ENCODE measurements at regions not wholly inside any gene's neighbourhood (a gene's known extent, or its start where the extent isn't known, plus 50 kb on each side); places are given as distances from the start of the nearest gene placed in this dataset.

DNA sequence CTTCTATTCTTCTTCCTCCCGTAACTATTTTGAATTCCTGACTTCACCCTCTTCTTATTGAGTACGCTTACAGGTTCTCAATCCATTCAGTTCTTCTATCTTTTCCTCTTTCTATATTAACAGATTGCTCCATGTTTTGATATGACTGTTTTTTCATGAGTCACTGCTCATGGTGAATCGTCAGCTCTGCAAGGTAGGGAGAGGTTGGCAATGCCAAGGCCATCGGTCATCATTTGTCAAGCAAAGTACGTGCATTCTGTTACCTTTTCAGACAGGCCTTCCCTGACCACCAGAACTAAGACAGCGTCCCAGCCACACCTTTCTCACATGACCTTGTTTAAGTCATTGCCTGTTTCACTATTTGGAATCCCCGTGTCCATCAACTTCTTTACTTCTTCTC, 1001.9 kb upstream of the SORCS1 start:
- Histone ChIP-seq H3K36me3 (no peaks in the 10 kb centered on the region), H3K4me3 (no peak overlapping the region), H3K9me3 (ENCODE audit: low read depth) (no peaks in the 10 kb centered on the region), H3K4me1 (ENCODE audit: low read depth) (no peaks in the 10 kb centered on the region), H3K27me3 (no peaks in the 10 kb centered on the region), H3K27ac (no peak overlapping the region)
- DNase-seq (ENCODE audit: low read depth in 1 of 2, low spot score in 1 of 2), result no peak
- TF ChIP-seq, protein P1, sequence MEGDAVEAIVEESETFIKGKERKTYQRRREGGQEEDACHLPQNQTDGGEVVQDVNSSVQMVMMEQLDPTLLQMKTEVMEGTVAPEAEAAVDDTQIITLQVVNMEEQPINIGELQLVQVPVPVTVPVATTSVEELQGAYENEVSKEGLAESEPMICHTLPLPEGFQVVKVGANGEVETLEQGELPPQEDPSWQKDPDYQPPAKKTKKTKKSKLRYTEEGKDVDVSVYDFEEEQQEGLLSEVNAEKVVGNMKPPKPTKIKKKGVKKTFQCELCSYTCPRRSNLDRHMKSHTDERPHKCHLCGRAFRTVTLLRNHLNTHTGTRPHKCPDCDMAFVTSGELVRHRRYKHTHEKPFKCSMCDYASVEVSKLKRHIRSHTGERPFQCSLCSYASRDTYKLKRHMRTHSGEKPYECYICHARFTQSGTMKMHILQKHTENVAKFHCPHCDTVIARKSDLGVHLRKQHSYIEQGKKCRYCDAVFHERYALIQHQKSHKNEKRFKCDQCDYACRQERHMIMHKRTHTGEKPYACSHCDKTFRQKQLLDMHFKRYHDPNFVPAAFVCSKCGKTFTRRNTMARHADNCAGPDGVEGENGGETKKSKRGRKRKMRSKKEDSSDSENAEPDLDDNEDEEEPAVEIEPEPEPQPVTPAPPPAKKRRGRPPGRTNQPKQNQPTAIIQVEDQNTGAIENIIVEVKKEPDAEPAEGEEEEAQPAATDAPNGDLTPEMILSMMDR (IDR thresholded peaks at IDR 0.05; ENCODE audit: low read depth, low read length), result no peak

DNA sequence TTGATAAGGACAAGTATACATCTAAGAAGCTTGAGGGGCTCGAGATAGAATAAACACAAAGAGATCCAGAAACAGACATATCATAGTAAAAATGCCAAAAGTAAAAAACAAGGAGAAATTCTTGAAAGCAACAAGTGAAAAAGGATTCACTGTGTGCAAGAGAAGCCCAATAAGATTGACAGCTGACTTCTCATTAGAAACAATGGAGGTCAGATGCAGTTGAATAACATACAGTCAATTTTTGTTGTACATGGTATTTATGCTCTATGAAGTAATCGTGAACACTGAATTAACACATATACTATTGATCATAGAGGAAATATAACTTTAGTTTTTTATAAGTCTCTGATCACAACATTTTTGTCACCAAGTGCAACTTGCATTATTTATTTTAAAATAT, 982.8 kb upstream of the SORCS1 start:
- no peaks in the 10 kb centered on the region for H3K9me3 ChIP-seq (ENCODE audit: low read depth)
- H3K4me3 ChIP-seq, result no peak overlapping the region
- H3K4me1 ChIP-seq (ENCODE audit: low read depth), result no peaks in the 10 kb centered on the region
- TF ChIP-seq, protein P1 (IDR thresholded peaks at IDR 0.05; ENCODE audit: low read depth, low read length), result no peak
- DNase-seq (ENCODE audit: low read depth in 1 of 2, low spot score in 1 of 2), result no peak
- no peaks in the 10 kb centered on the region for H3K27me3 ChIP-seq
- no peaks in the 10 kb centered on the region for H3K36me3 ChIP-seq
- H3K27ac ChIP-seq, result no peak overlapping the region

- no peaks in the 10 kb centered on the region for H3K36me3 ChIP-seq
- H3K4me1 ChIP-seq (ENCODE audit: low read depth), result no peaks in the 10 kb centered on the region
- H3K4me3 ChIP-seq, result no peak overlapping the region
- no peaks in the 10 kb centered on the region for H3K27me3 ChIP-seq
- TF ChIP-seq, protein P1 (IDR thresholded peaks at IDR 0.05; ENCODE audit: low read depth, low read length), result no peak
- no peaks in the 10 kb centered on the region for H3K9me3 ChIP-seq (ENCODE audit: low read depth)
- DNase-seq (ENCODE audit: low read depth in 1 of 2, low spot score in 1 of 2), result no peak
- H3K27ac ChIP-seq, result no peak overlapping the region
Measured at GRCh38 chr10:108141064-108141463, 976.6 kb upstream of the SORCS1 start.

GRCh38 chr10:108132303-108132702, 967.8 kb upstream of the SORCS1 start:
- no peaks in the 10 kb centered on the region for H3K27me3 ChIP-seq
- DNase-seq (ENCODE audit: low read depth in 1 of 2, low spot score in 1 of 2), result no peak
- H3K9me3 ChIP-seq (ENCODE audit: low read depth), result no peaks in the 10 kb centered on the region
- H3K27ac ChIP-seq, result no peak overlapping the region
- TF ChIP-seq, protein P1 (IDR thresholded peaks at IDR 0.05; ENCODE audit: low read depth, low read length), result no peak
- no peaks in the 10 kb centered on the region for H3K36me3 ChIP-seq
- H3K4me1 ChIP-seq (ENCODE audit: low read depth), result no peaks in the 10 kb centered on the region
- no peak overlapping the region for H3K4me3 ChIP-seq

GRCh38 chr10:108130575-108130974, 966.1 kb upstream of the SORCS1 start:
- TF ChIP-seq, protein P1 (IDR thresholded peaks at IDR 0.05; ENCODE audit: low read depth, low read length), result no peak
- DNase-seq (ENCODE audit: low read depth in 1 of 2, low spot score in 1 of 2), result no peak

GRCh38 chr10:108112218-108112617, 947.7 kb upstream of the SORCS1 start:
- Histone ChIP-seq H3K27me3 (no peaks in the 10 kb centered on the region), H3K9me3 (ENCODE audit: low read depth) (no peaks in the 10 kb centered on the region), H3K27ac (no peak overlapping the region), H3K4me3 (no peak overlapping the region), H3K36me3 (no peaks in the 10 kb centered on the region), H3K4me1 (ENCODE audit: low read depth) (no peaks in the 10 kb centered on the region)
- TF ChIP-seq, protein P1 (IDR thresholded peaks at IDR 0.05; ENCODE audit: low read depth, low read length), result no peak
- DNase-seq (ENCODE audit: low read depth in 1 of 2, low spot score in 1 of 2), result no peak

More at GRCh38 chr10:108130575-108130974, 966.1 kb upstream of the SORCS1 start:
- H3K27me3 ChIP-seq, result no peaks in the 10 kb centered on the region
- H3K4me3 ChIP-seq, result no peak overlapping the region
- no peaks in the 10 kb centered on the region for H3K9me3 ChIP-seq (ENCODE audit: low read depth)
- H3K27ac ChIP-seq, result no peak overlapping the region
- no peaks in the 10 kb centered on the region for H3K36me3 ChIP-seq
- H3K4me1 ChIP-seq (ENCODE audit: low read depth), result no peaks in the 10 kb centered on the region
